Aorta (tissue), 5 donors: ENCODE measurements at regions not wholly inside any gene's neighbourhood (a gene's known extent, or its start where the extent isn't known, plus 50 kb on each side); places are given as distances from the start of the nearest gene placed in this dataset.
"Not testable (repeated sequence)": the region's sequence is repeated elsewhere in the genome, so short reads cannot be mapped to it uniquely, and the experiment has no call there.

Experiments used
- ATAC-seq: fragments of 200-7000 bp; cut with Tn5 transposase; one replicate; pipeline ENCODE4 v1.9.1; 2022; ENCODE audit warnings: moderate library complexity; ENCODE audit not compliant: low FRiP score
- DNase-seq, 2 donors: peaks; one replicate each; pipeline ENCODE4 v3.0.0-alpha.2; 2020
- H3K27ac ChIP-seq, 2 donors: one replicate each; pipeline ENCODE4 v1.5.1; 2013; ENCODE audit warnings: low read length in 2 of 2, mild to moderate bottlenecking in 2 of 2, moderate library complexity in 2 of 2, control low read depth in 1 of 2, inconsistent platforms in 1 of 2, low read depth in 1 of 2
- H3K27me3 ChIP-seq, 2 donors: one replicate each; pipeline ENCODE4 v1.6.1; 2013; ENCODE audit warnings: control low read depth in 1 of 2, low read length in 1 of 2, mild to moderate bottlenecking in 1 of 2, moderate library complexity in 1 of 2; ENCODE audit not compliant: insufficient read depth in 2 of 2, control insufficient read depth in 1 of 2
- H3K36me3 ChIP-seq, 2 donors: one replicate each; pipeline ENCODE4 v1.6.1; 2013; ENCODE audit warnings: control low read depth in 1 of 2, low read length in 1 of 2, mild to moderate bottlenecking in 1 of 2; ENCODE audit not compliant: insufficient read depth in 2 of 2, control insufficient read depth in 1 of 2
- H3K4me1 ChIP-seq, 2 donors: one replicate each; pipeline ENCODE4 v1.6.1; 2013; ENCODE audit warnings: low read length in 2 of 2, control low read depth in 1 of 2, mild to moderate bottlenecking in 1 of 2, moderate library complexity in 1 of 2; ENCODE audit not compliant: insufficient read depth in 2 of 2, control insufficient read depth in 1 of 2
- H3K4me3 ChIP-seq, 2 donors: one replicate each; pipeline ENCODE4 v1.5.1; 2013; ENCODE audit warnings: low read length in 2 of 2, control low read depth in 1 of 2, mild to moderate bottlenecking in 1 of 2
- H3K9me3 ChIP-seq: one replicate; pipeline ENCODE4 v1.6.1; 2013; ENCODE audit warnings: mild to moderate bottlenecking, low read length; ENCODE audit not compliant: control insufficient read depth
- WGBS, 2 donors: extraction: QIAGEN DNeasy Blood & Tissue Kit; methylation state at CpG; one replicate each; pipeline ENCODE4 v1.1.7; 2013; 5-methylcytosine and 5-hydroxymethylcytosine counted together
- intact Hi-C, 2 donors: fragments of 100-400 bp; cut with DNase I; formaldehyde crosslinking; loops; one replicate each; pipeline versions ENCODE4 v1.14.2 to v1.15.0; 2022
- donor health status: healthy with polysubstance abuse.
- donor health status: Bipolar disorder and iron deficiency.
- donor health status: DM: no; HTN: no; CAD: no.
- donor health status: DM: no; HTN: no; CAD: no.
- donor health status: DM: yes; HTN: yes; CAD: no.

- DNase-seq, H3K4me3 ChIP-seq, H3K9me3 ChIP-seq, H3K27me3 ChIP-seq, ATAC-seq, H3K36me3 ChIP-seq, H3K27ac ChIP-seq, H3K4me1 ChIP-seq, intact Hi-C loops: not testable (repeated sequence)
- 68 to 98% methylated on average over 2 of the region's 2 CpGs for WGBS, 2 donors
Measured at GRCh38 chr5:74511770-74512169, 128.8 kb downstream of the ENC1 start.

GRCh38 chr5:74510476-74511075 lies 130.0 kb downstream of the ENC1 start:
- no peak overlapping the region for H3K27ac ChIP-seq
- H3K36me3 ChIP-seq: no peaks in the 10 kb centered on the region
- H3K4me3 ChIP-seq: no peak overlapping the region
- intact Hi-C loops: no loop called here
- ATAC-seq (no peak), DNase-seq (no peak)
- no peaks in the 10 kb centered on the region for H3K4me1 ChIP-seq
- no peaks in the 10 kb centered on the region for H3K9me3 ChIP-seq
- 96 to 99% methylated on average over 1 of the region's 1 CpG for WGBS, 2 donors
- H3K27me3 ChIP-seq: no peaks in the 10 kb centered on the region

- Histone ChIP-seq H3K4me3 (no peak overlapping the region), H3K36me3 (no peaks in the 10 kb centered on the region), H3K27ac (no peak overlapping the region), H3K4me1 (no peaks in the 10 kb centered on the region), H3K9me3 (no peaks in the 10 kb centered on the region), H3K27me3 (no peaks in the 10 kb centered on the region)
- ATAC-seq: no peak
- intact Hi-C loops: no loop called here
- no peak for DNase-seq
- WGBS, 2 donors: 73 to 84% methylated on average over 6 of the region's 6 CpGs
Measured at GRCh38 chr5:74507370-74508005, 133.0 kb downstream of the ENC1 start.

- ATAC-seq (no peak), DNase-seq (no peak)
- 61 to 74% methylated on average over 8 of the region's 8 CpGs for WGBS, 2 donors
- Histone ChIP-seq H3K4me1 (no peaks in the 10 kb centered on the region), H3K27me3 (no peaks in the 10 kb centered on the region), H3K27ac (no peak overlapping the region), H3K36me3 (no peaks in the 10 kb centered on the region), H3K9me3 (no peaks in the 10 kb centered on the region), H3K4me3 (no peak overlapping the region)
- intact Hi-C loops: no loop called here
Measured at GRCh38 chr5:74506119-74506518, 134.4 kb downstream of the ENC1 start.

- Histone ChIP-seq H3K4me1 (no peaks in the 10 kb centered on the region), H3K9me3 (no peaks in the 10 kb centered on the region), H3K27me3 (no peaks in the 10 kb centered on the region), H3K36me3 (no peaks in the 10 kb centered on the region), H3K4me3 (no peak overlapping the region), H3K27ac (no peak overlapping the region)
- intact Hi-C loops: no loop called here
- 96 to 100% methylated on average over 3 of the region's 3 CpGs for WGBS, 2 donors
- ATAC-seq: no peak
- no peak for DNase-seq
Measured at GRCh38 chr5:74504463-74504862, 136.1 kb downstream of the ENC1 start.

GRCh38 chr5:74502479-74502950 lies 138.0 kb downstream of the ENC1 start:
- DNase-seq (no peak), ATAC-seq (no peak)
- Histone ChIP-seq H3K27ac (no peak overlapping the region), H3K4me1 (no peaks in the 10 kb centered on the region), H3K27me3 (no peaks in the 10 kb centered on the region), H3K4me3 (no peak overlapping the region), H3K9me3 (no peaks in the 10 kb centered on the region), H3K36me3 (no peaks in the 10 kb centered on the region)
- WGBS, 2 donors: 83 to 84% methylated on average over 3 of the region's 3 CpGs
- intact Hi-C loops: no loop called here

GRCh38 chr5:74501674-74502478 lies 138.7 kb downstream of the ENC1 start:
- Histone ChIP-seq H3K9me3 (no peaks in the 10 kb centered on the region), H3K36me3 (no peaks in the 10 kb centered on the region), H3K27ac (no peak overlapping the region), H3K4me3 (no peak overlapping the region), H3K27me3 (no peaks in the 10 kb centered on the region), H3K4me1 (no peaks in the 10 kb centered on the region)
- ATAC-seq: no peak
- intact Hi-C loops: no loop called here
- no peak for DNase-seq
- 84 to 93% methylated on average over 5 of the region's 5 CpGs for WGBS, 2 donors

- Histone ChIP-seq H3K27ac (no peak overlapping the region), H3K36me3 (no peaks in the 10 kb centered on the region), H3K4me1 (no peaks in the 10 kb centered on the region), H3K4me3 (no peak overlapping the region), H3K27me3 (no peaks in the 10 kb centered on the region), H3K9me3 (no peaks in the 10 kb centered on the region)
- DNase-seq: no peak
- no peak for ATAC-seq
- 89 to 95% methylated on average over 9 of the region's 9 CpGs for WGBS, 2 donors
- intact Hi-C loops: no loop called here
Measured at GRCh38 chr5:74500110-74500917, 140.2 kb downstream of the ENC1 start.
